H1 (cell line): ENCODE measurements at regions not wholly inside any gene's neighbourhood (a gene's known extent, or its start where the extent isn't known, plus 50 kb on each side); places are given as distances from the start of the nearest gene placed in this dataset.

Experiments
- ASH2L ChIP-seq: fragments of 200-600, 300-600 bp; sonication (generic); IDR thresholded peaks from one replicate; pipeline ENCODE4 v1.7.1; 2017; ENCODE audit warnings: low read length
- CEBPB ChIP-seq: IDR thresholded peaks from 2 replicates; pipeline ENCODE4 v1.6.1; 2012; ENCODE audit warnings: low read depth, low read length
- CHD2 ChIP-seq: IDR thresholded peaks from 2 replicates; pipeline ENCODE4 v1.6.1; 2012; ENCODE audit warnings: low read length, improper control_type of control experiment
- GABPA ChIP-seq: IDR thresholded peaks from 2 replicates; pipeline ENCODE4 v1.6.1; 2011; ENCODE audit warnings: mild to moderate bottlenecking, low read length, moderate library complexity, borderline replicate concordance; ENCODE audit not compliant: insufficient read depth
- MAFK ChIP-seq: IDR thresholded peaks from 2 replicates; pipeline ENCODE4 v1.6.1; 2012; ENCODE audit warnings: low read depth, mild to moderate bottlenecking, improper control_type of control experiment, low read length
- SP1 ChIP-seq: IDR thresholded peaks from 2 replicates; pipeline ENCODE4 v1.6.1; 2011; ENCODE audit warnings: low read depth, low read length
- SUZ12 ChIP-seq: fragments of 200-600 bp; sonication (generic); IDR thresholded peaks from 2 replicates; pipeline ENCODE4 v1.6.1; 2012; ENCODE audit warnings: mild to moderate bottlenecking, inconsistent platforms, low read length, moderate library complexity, mixed read lengths
- ZNF274 ChIP-seq: IDR thresholded peaks from 2 replicates; pipeline ENCODE4 v1.7.0; 2012; ENCODE audit warnings: low read length, borderline replicate concordance; ENCODE audit errors: extremely low read depth

DNA sequence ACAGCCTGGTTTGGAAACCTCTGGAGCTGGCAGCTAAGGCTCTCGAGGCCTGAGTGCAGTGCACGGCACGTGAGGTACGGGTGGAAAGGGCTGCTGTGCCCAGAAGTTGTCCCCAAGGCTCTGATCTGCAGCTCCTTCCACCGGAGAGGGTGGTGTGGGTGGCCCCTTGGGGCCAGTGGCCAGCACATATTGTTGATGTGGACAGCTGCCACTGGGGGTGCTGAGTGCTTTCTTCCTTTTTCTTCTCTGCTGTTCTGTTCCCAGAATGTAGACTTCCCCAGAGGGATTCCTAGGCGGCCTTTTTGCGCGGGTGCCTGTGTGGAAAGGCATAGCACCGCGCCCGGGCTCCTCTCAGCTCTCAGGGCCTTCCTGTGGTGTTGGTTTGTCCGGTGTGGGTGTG lies 1476.5 kb downstream of the TBC1D22A start (continued):
- TF ChIP-seq MAFK (no peak), CHD2 (no peak), SP1 (no peak), ASH2L (no peak), CEBPB (no peak), SUZ12 (no peak), ZNF274 (no peak), GABPA (no peak)
- TF ChIP-seq, all 59 proteins: peak for 0
